ENCODE measurements at regions not wholly inside any gene's neighbourhood (a gene's known extent, or its start where the extent isn't known, plus 50 kb on each side); places are given as distances from the start of the nearest gene placed in this dataset.
A peak's percentile ranks its signal among the peaks of the same experiment; 100 is the strongest.

DNA sequence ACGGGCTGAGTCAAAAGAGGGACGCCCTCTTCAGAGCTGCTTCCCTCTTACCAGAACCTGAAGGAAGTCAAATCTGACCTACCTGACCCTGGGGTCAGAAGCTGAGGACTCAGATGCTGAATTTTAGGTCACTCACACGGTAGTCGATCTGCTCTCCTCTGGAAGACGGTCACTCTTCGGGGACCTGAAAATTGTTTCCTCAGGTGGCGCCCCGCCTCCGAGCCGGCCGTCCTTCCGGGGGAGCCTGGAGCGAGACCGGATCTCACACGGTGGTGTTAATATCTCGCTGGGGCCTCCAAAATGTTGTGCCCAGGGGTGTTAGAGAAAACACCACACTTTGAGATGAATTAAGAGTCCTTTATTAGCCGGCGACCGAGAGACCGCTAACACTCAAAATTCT, 737.2 kb downstream of the SI start:
- Histone ChIP-seq H3K4me1 (ENCODE audit: low read depth) (peaks cover 4% of the 10 kb centered on the region), H3K36me3 (ENCODE audit: low read depth) (no peaks in the 10 kb centered on the region), H3K9me3 (no peaks in the 10 kb centered on the region), H3K4me3 (no peak overlapping the region)
- TF ChIP-seq, protein P1, sequence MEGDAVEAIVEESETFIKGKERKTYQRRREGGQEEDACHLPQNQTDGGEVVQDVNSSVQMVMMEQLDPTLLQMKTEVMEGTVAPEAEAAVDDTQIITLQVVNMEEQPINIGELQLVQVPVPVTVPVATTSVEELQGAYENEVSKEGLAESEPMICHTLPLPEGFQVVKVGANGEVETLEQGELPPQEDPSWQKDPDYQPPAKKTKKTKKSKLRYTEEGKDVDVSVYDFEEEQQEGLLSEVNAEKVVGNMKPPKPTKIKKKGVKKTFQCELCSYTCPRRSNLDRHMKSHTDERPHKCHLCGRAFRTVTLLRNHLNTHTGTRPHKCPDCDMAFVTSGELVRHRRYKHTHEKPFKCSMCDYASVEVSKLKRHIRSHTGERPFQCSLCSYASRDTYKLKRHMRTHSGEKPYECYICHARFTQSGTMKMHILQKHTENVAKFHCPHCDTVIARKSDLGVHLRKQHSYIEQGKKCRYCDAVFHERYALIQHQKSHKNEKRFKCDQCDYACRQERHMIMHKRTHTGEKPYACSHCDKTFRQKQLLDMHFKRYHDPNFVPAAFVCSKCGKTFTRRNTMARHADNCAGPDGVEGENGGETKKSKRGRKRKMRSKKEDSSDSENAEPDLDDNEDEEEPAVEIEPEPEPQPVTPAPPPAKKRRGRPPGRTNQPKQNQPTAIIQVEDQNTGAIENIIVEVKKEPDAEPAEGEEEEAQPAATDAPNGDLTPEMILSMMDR (IDR thresholded peaks at IDR 0.05), result no peak
- ATAC-seq (no peak), DNase-seq (no peak)
- intact Hi-C loops (cut with DNase I, micrococcal nuclease), result no loop called here

DNA sequence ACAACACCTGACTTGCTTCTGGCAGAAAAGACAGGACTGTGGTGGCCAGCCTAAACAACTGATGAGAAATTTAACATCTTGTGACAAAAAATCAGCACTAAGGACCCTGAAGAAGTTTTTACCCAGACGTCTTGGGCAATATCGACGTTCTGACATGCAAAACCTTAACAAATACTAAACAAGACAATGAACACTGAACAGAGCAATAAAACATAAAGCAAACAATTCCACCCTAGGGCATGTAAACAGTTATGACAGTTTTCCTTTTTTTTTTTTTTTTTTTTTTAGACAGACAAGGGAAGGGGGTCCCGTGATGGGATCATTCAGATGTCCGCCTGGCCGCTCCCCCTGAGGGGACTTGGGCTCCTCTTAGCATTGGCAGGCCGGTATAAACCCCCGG, 738.0 kb downstream of the SI start:
- Histone ChIP-seq H3K4me3 (no peak overlapping the region), H3K9me3 (no peaks in the 10 kb centered on the region), H3K4me1 (ENCODE audit: low read depth) (peaks cover 4% of the 10 kb centered on the region), H3K36me3 (ENCODE audit: low read depth) (no peaks in the 10 kb centered on the region)
- intact Hi-C loops (cut with DNase I, micrococcal nuclease), result no loop called here
- peak; percentile 77 for ATAC-seq
- no peak for DNase-seq
- TF ChIP-seq, protein P1 (IDR thresholded peaks at IDR 0.05), result no peak

DNA sequence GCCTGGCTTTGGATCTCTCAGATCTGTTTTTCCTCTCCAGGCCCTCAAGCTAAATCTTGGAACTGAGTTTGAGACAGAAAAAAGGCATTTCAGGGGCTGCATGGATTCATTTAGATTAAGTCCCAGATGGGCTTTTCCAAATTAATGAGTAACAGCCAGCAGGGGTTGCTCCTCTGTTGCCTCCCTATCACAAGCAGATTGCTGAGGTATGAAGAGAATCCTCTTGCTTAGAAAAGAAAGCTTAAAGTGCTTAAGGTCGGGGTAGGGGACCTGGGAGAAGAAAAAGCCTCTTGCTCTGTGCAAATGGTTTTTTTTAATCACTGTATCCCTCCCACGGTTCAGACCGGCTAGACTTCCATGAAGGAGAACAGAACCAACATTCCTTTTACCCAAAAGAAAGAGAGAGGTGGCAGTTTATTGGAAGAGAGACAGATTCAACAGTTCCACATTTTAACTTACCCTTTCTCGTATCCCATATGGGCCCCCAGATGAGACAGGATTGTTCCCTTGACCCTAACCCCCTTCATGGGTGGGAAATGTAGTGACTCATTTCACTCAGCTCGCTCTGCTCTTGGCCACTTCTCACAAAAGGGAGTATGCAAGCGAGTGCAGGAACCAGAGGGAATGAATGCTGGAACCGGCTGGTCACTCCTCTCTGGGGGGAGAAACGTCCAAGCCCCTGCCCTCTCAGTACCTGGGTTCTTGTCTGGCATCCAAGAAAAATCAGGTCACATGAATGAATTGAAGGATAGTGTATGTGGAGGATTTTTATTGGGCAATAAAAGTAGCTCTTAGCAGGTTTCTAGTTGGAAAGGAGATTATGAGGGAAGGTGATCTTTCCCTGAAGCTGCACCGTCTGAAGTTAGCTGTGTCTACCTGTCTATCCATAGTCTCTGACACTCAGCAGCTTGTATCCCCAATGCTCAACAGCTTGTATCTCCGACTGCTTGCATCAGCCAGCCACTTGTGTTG, 745.2 kb downstream of the SI start:
- H3K4me1 ChIP-seq (ENCODE audit: low read depth), result no peaks in the 10 kb centered on the region
- TF ChIP-seq, protein P1 (IDR thresholded peaks at IDR 0.05), result no peak
- no peaks in the 10 kb centered on the region for H3K9me3 ChIP-seq
- no peaks in the 10 kb centered on the region for H3K36me3 ChIP-seq (ENCODE audit: low read depth)
- DNase-seq, result no peak
- intact Hi-C loops (cut with DNase I, micrococcal nuclease), result no loop called here
- H3K4me3 ChIP-seq, result no peak overlapping the region
- ATAC-seq, result peak; percentile 71

DNA sequence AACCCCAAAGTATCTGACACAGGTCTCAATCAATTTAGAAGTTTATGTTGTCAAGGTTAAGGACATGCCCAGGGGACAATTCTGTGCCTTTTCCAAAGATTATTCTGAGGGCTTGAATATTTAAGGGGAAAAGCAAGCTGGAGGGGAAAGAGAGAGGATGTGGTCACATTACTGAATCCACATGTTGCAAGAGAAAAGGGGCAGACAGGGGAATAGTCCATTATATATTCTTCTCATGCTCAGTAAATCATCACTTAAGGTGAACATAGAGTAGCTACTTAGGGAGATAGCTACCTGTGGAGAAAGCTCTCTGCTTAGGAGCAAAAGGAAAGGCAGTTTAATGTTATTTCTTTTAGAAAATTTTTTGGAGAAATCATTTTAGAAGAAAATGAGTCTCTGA, 751.6 kb downstream of the SI start:
- DNase-seq, result no peak
- Histone ChIP-seq H3K4me3 (no peak overlapping the region), H3K4me1 (ENCODE audit: low read depth) (no peaks in the 10 kb centered on the region), H3K36me3 (ENCODE audit: low read depth) (no peaks in the 10 kb centered on the region), H3K9me3 (no peaks in the 10 kb centered on the region)
- no peak for ATAC-seq
- intact Hi-C loops (cut with DNase I, micrococcal nuclease), result no loop called here
- TF ChIP-seq, protein P1 (IDR thresholded peaks at IDR 0.05), result no peak

DNA sequence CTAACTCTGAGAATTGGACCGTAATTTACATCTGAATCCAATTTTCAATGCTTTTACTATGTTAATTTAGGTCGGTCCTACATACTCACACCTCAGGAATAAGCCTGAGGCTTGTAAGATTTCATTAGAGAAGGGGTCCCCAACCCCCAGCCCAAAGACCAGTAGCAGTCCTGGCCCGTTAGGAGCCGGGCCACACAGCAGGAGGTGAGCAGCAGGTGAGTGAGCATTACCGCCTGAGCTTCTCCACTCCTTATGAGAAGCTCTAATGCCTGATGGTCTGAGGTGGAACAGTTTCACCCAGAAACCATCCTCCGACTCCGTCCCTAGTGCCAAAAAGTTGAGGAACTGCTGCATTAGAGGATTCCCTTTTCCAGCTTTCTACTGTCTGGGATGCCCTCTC, 757.3 kb downstream of the SI start:
- ATAC-seq (no peak), DNase-seq (no peak)
- no peak overlapping the region for H3K4me3 ChIP-seq
- intact Hi-C loops (cut with DNase I, micrococcal nuclease), result no loop called here
- TF ChIP-seq, protein P1 (IDR thresholded peaks at IDR 0.05), result no peak
- H3K4me1 ChIP-seq (ENCODE audit: low read depth), result no peaks in the 10 kb centered on the region
- H3K9me3 ChIP-seq, result no peaks in the 10 kb centered on the region
- no peaks in the 10 kb centered on the region for H3K36me3 ChIP-seq (ENCODE audit: low read depth)
